SK-N-MC (cell line): ENCODE measurements at regions not wholly inside any gene's neighbourhood (a gene's known extent, or its start where the extent isn't known, plus 50 kb on each side); places are given as distances from the start of the nearest gene placed in this dataset.

Experiments used
- DNase-seq: peaks from one replicate; pipeline ENCODE4 v3.0.0-alpha.2; 2011; ENCODE audit warnings: low read depth, low spot score
- H3K27ac ChIP-seq: fragments of 200-600 bp; sonication (generic); 2 replicates; pipeline ENCODE4 v1.5.1; 2016; ENCODE audit warnings: mixed run types
- H3K36me3 ChIP-seq: fragments of 200-600 bp; sonication (generic); 2 replicates; pipeline ENCODE4 v1.6.1; 2017; ENCODE audit warnings: antibody characterized with exemption, low read length, mixed read lengths; ENCODE audit not compliant: insufficient read depth
- H3K4me3 ChIP-seq: fragments of 200-600 bp; sonication (generic); 2 replicates; pipeline ENCODE4 v1.5.1; 2016
- H3K9ac ChIP-seq: fragments of 200-600 bp; sonication (generic); 2 replicates; pipeline ENCODE4 v1.8.0; 2017; ENCODE audit warnings: mixed run types, mixed read lengths; ENCODE audit not compliant: insufficient read length
- H3K9me3 ChIP-seq: fragments of 200-600 bp; sonication (generic); 2 replicates; pipeline ENCODE4 v1.6.1; 2017; ENCODE audit warnings: low read depth, mild to moderate bottlenecking, antibody characterized with exemption, low read length, moderate library complexity, mixed read lengths
- EZH2 ChIP-seq: fragments of 200-600 bp; sonication (generic); IDR thresholded peaks from one replicate; pipeline ENCODE4 v1.6.1; 2017; ENCODE audit warnings: antibody characterized with exemption
- FOXP2 ChIP-seq: optimal IDR thresholded peaks from 2 replicates; pipeline ENCODE3; 2011; ENCODE audit warnings: mild to moderate bottlenecking, moderate library complexity; ENCODE audit not compliant: insufficient read depth; ENCODE audit errors: extremely low read length, control extremely low read depth
- POLR2AphosphoS5 ChIP-seq: IDR thresholded peaks from 2 replicates; pipeline ENCODE4 v1.6.1; 2012; ENCODE audit warnings: mild to moderate bottlenecking, low read depth, low read length, borderline replicate concordance

DNA sequence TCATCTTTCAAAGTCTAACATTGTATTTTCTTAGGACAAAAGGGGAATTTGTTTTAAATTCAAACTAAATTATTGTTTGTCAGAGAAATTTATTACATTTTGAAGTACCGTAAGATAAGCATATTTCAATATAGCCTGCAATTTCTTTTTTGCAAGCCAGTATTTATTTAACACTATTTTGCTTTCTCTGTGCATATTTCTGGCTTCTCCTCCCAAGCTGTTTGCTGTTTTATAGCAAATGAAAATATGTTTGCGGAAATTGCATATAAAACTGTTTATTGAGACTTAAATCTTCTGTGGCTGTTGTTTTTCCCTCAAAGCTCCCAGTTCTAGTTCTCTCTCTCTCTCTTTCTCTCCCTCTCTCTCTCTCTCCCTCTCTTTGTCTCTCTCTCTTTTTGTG, 866.8 kb downstream of the FAM181B start:
- no peak for DNase-seq
- Histone ChIP-seq H3K27ac (no peak overlapping the region), H3K4me3 (no peak overlapping the region), H3K36me3 (no peaks in the 10 kb centered on the region), H3K9ac (no peak overlapping the region), H3K9me3 (no peaks in the 10 kb centered on the region)
- TF ChIP-seq FOXP2 (no peak), EZH2 (no peak), POLR2AphosphoS5 (no peak)

DNA sequence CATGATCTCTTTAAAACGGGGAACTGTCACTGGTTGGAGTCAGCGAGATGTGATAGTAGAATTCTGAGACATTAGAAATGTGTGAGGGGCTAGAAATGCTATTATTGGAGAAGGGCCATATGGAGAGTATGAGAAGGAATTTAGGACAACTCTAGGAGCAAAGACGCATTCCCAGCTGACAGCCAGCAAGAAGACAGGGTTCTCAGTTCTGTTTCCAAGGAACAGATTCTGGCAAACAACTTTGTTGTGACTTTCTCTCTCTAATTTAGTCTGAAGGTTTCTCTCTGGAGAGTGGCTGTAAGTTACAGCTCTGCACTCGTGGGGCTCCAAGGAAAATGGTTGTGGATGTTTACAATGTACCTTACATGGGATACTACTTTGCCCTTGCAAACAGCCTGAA, 876.3 kb downstream of the FAM181B start:
- H3K9ac ChIP-seq, result no peak overlapping the region
- no peaks in the 10 kb centered on the region for H3K9me3 ChIP-seq
- H3K27ac ChIP-seq, result no peak overlapping the region
- H3K4me3 ChIP-seq, result no peak overlapping the region
- DNase-seq, result no peak
- TF ChIP-seq EZH2 (no peak), POLR2AphosphoS5 (no peak), FOXP2 (no peak)
- H3K36me3 ChIP-seq, result no peaks in the 10 kb centered on the region

- Histone ChIP-seq H3K9me3 (no peaks in the 10 kb centered on the region), H3K36me3 (no peaks in the 10 kb centered on the region), H3K9ac (no peak overlapping the region), H3K4me3 (no peak overlapping the region), H3K27ac (no peak overlapping the region)
- TF ChIP-seq EZH2, result no peak
- TF ChIP-seq POLR2AphosphoS5, result no peak
- TF ChIP-seq FOXP2, result no peak
- no peak for DNase-seq
Observed at GRCh38 chr11:81853791-81854190, 879.9 kb downstream of the FAM181B start.

- Histone ChIP-seq H3K36me3 (no peaks in the 10 kb centered on the region), H3K4me3 (no peak overlapping the region), H3K9me3 (no peaks in the 10 kb centered on the region), H3K27ac (no peak overlapping the region), H3K9ac (no peak overlapping the region)
- TF ChIP-seq EZH2 (no peak), POLR2AphosphoS5 (no peak), FOXP2 (no peak)
- DNase-seq, result no peak
Observed at GRCh38 chr11:81852896-81853295, 880.8 kb downstream of the FAM181B start.

GRCh38 chr11:81840380-81840779, 893.3 kb downstream of the FAM181B start:
- Histone ChIP-seq H3K27ac (no peak overlapping the region), H3K4me3 (no peak overlapping the region), H3K9ac (no peak overlapping the region), H3K9me3 (no peaks in the 10 kb centered on the region), H3K36me3 (no peaks in the 10 kb centered on the region)
- DNase-seq, result no peak
- TF ChIP-seq FOXP2 (no peak), EZH2 (no peak), POLR2AphosphoS5 (no peak)

- DNase-seq, result no peak
- no peak for TF ChIP-seq POLR2AphosphoS5
- TF ChIP-seq FOXP2, result no peak
- TF ChIP-seq EZH2, result no peak
- no peak overlapping the region for H3K27ac ChIP-seq
- H3K9me3 ChIP-seq, result no peaks in the 10 kb centered on the region
- H3K36me3 ChIP-seq, result no peaks in the 10 kb centered on the region
- no peak overlapping the region for H3K4me3 ChIP-seq
- no peak overlapping the region for H3K9ac ChIP-seq
Observed at GRCh38 chr11:81839976-81840375, 893.7 kb downstream of the FAM181B start.

DNA sequence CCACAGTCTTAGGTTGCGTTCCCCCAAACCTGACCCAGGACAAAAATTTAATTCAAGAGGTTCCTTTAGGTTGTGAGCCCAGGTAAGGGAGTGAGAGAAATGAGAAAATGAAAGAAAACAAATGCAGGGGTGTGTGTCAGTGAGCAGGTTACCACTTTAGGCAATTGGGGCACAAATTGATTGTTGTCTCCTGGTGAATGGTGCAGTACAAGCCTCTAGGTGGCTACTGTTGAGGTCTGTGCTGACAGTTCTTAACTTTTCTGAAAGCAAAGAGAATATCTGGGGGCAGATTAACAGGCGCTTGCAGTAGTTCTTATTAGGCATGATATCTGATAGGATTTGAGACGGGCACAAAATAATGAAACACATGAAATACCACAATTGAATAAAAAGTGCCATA, 894.6 kb downstream of the FAM181B start:
- no peak for DNase-seq
- H3K27ac ChIP-seq, result no peak overlapping the region
- no peak overlapping the region for H3K9ac ChIP-seq
- no peaks in the 10 kb centered on the region for H3K9me3 ChIP-seq
- no peak overlapping the region for H3K4me3 ChIP-seq
- TF ChIP-seq EZH2 (no peak), FOXP2 (no peak), POLR2AphosphoS5 (no peak)
- no peaks in the 10 kb centered on the region for H3K36me3 ChIP-seq

DNA sequence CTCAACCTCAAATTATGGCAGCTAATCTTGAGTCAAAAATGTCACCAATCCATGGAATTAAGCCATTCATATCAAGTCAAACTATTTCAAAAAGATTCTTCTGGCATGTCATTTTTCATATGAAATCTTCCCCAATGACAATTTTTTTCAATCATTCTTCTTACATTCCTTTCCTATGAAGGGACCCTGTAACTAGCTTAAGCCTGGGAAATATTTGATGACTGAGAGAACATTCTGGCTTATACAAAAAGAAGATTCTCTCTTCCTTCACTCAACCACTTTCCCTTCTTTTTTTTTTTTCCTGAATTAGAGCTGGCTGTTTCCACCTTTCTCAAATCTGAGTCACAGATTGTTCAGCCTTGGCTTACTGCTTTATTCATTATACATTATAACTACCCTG, 903.7 kb downstream of the FAM181B start:
- TF ChIP-seq EZH2 (no peak), POLR2AphosphoS5 (no peak), FOXP2 (no peak)
- H3K4me3 ChIP-seq, result no peak overlapping the region
- no peak overlapping the region for H3K27ac ChIP-seq

GRCh38 chr11:81825346-81825745, 908.3 kb downstream of the FAM181B start:
- TF ChIP-seq FOXP2 (no peak), EZH2 (no peak), POLR2AphosphoS5 (no peak)
- Histone ChIP-seq H3K36me3 (no peaks in the 10 kb centered on the region), H3K9ac (no peak overlapping the region), H3K4me3 (no peak overlapping the region), H3K27ac (no peak overlapping the region), H3K9me3 (no peaks in the 10 kb centered on the region)
- no peak for DNase-seq

More for the DNA sequence above, 903.7 kb downstream of the FAM181B start:
- no peaks in the 10 kb centered on the region for H3K36me3 ChIP-seq
- no peak overlapping the region for H3K9ac ChIP-seq
- H3K9me3 ChIP-seq, result no peaks in the 10 kb centered on the region
- no peak for DNase-seq
